ENCODE measurements at regions not wholly inside any gene's neighbourhood (a gene's known extent, or its start where the extent isn't known, plus 50 kb on each side); places are given as distances from the start of the nearest gene placed in this dataset.

GRCh38 chr11:126148317-126148716, 63.1 kb downstream of the RPUSD4 start:
- Histone ChIP-seq H3K27ac (ENCODE audit: extremely low read depth, low read depth, low read length) (no peak overlapping the region), H2AFZ (ENCODE audit: low read depth, low read length) (no peak overlapping the region), H3K4me2 (ENCODE audit: insufficient read depth, low read length) (no peak overlapping the region), H3K9ac (ENCODE audit: insufficient read depth in 1 of 2, low read depth in 2 of 2, low read length in 2 of 2) (no peak overlapping the region), H3K4me1 (replicated peaks in 1 of 2; ENCODE audit: control insufficient read depth in 2 of 2, insufficient read depth in 2 of 2, low read length in 2 of 2) (no peaks in the 10 kb centered on the region), H3K36me3 (ENCODE audit: control insufficient read depth, insufficient read depth, low read length) (no peaks in the 10 kb centered on the region), H3K27me3 (ENCODE audit: control insufficient read depth in 2 of 2, insufficient read depth in 2 of 2, low read length in 2 of 2) (peaks cover 15 to 35% of the 10 kb centered on the region in 2 experiments), H4K20me1 (replicated peaks; ENCODE audit: control insufficient read depth, insufficient read depth, low read length) (peaks cover 4% of the 10 kb centered on the region; the same call in 1 of the 2 replicates), H3K9me3 (replicated peaks; ENCODE audit: control insufficient read depth, insufficient read depth, low read depth, low read length) (no peaks in the 10 kb centered on the region), H3K79me2 (ENCODE audit: control insufficient read depth, insufficient read depth, low read length) (no peaks in the 10 kb centered on the region), H3K9me1 (ENCODE audit: control insufficient read depth, insufficient read depth, low read length) (no peaks in the 10 kb centered on the region), H3K4me3 (no peak overlapping the region)
- FAIRE-seq (no peak), ATAC-seq (no peak), DNase-seq (ENCODE audit: extremely low read depth in 1 of 4, low spot score in 3 of 4) (no peak)
- POLR2A ChIA-PET = no interaction called here
- intact Hi-C loops (cut with micrococcal nuclease) = no loop called here
- CTCF ChIA-PET (ENCODE audit: low intra/inter-chr PET ratio) = no interaction called here
- in situ Hi-C loops (cut with MboI) = no loop called here
- BruUV-seq (replicated peaks) = no TSS peak
- 0% methylated on average over 2 of the region's 2 CpGs for WGBS (ENCODE audit: insufficient coverage, low coverage, missing lambda C conversion rate)
- TF ChIP-seq, protein P1, sequence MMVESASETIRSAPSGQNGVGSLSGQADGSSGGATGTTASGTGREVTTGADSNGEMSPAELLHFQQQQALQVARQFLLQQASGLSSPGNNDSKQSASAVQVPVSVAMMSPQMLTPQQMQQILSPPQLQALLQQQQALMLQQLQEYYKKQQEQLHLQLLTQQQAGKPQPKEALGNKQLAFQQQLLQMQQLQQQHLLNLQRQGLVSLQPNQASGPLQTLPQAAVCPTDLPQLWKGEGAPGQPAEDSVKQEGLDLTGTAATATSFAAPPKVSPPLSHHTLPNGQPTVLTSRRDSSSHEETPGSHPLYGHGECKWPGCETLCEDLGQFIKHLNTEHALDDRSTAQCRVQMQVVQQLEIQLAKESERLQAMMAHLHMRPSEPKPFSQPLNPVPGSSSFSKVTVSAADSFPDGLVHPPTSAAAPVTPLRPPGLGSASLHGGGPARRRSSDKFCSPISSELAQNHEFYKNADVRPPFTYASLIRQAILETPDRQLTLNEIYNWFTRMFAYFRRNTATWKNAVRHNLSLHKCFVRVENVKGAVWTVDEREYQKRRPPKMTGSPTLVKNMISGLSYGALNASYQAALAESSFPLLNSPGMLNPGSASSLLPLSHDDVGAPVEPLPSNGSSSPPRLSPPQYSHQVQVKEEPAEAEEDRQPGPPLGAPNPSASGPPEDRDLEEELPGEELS (CRISPR knock-in tag; IDR thresholded peaks at IDR 0.05; ENCODE audit: borderline replicate concordance) = no peak
- TF ChIP-seq MYBL2 (IDR thresholded peaks at IDR 0.05; ENCODE audit: low read depth) (no peak), MYBL2 (CRISPR knock-in tag; IDR thresholded peaks at IDR 0.05; ENCODE audit: borderline replicate concordance) (no peak), HNRNPH1 (optimal IDR thresholded peaks at IDR 0.05; ENCODE audit: low read depth, low read length) (no peak), ZNF175 (CRISPR knock-in tag; IDR thresholded peaks at IDR 0.05; ENCODE audit: low read depth) (no peak), TEAD1 (CRISPR knock-in tag; IDR thresholded peaks at IDR 0.05) (no peak), NELFE (IDR thresholded peaks at IDR 0.05; ENCODE audit: insufficient read depth, insufficient read length) (no peak), ETV6 (IDR thresholded peaks at IDR 0.05; ENCODE audit: borderline replicate concordance in 1 of 2, low read depth in 2 of 2, low read length in 1 of 2) (no peak), ETV6 (CRISPR knock-in tag; IDR thresholded peaks at IDR 0.05; ENCODE audit: borderline replicate concordance) (no peak), TBL1XR1 (IDR thresholded peaks at IDR 0.05; ENCODE audit: low read length in 2 of 2) (no peak), TCF15 (CRISPR knock-in tag; IDR thresholded peaks at IDR 0.05) (no peak), POLR2A (conservative IDR thresholded peaks at IDR 0.05) (no peak), TRIM25 (IDR thresholded peaks at IDR 0.05; ENCODE audit: borderline replicate concordance) (no peak), TAL1 (IDR thresholded peaks at IDR 0.05) (no peak), CHD1 (IDR thresholded peaks at IDR 0.05; ENCODE audit: low read length) (no peak), ZBTB8A (IDR thresholded peaks at IDR 0.05; ENCODE audit: partially characterized antibody) (no peak)
- TF ChIP-seq, protein P2, sequence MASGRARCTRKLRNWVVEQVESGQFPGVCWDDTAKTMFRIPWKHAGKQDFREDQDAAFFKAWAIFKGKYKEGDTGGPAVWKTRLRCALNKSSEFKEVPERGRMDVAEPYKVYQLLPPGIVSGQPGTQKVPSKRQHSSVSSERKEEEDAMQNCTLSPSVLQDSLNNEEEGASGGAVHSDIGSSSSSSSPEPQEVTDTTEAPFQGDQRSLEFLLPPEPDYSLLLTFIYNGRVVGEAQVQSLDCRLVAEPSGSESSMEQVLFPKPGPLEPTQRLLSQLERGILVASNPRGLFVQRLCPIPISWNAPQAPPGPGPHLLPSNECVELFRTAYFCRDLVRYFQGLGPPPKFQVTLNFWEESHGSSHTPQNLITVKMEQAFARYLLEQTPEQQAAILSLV (tag; IDR thresholded peaks at IDR 0.05) = no peak
- TF ChIP-seq, protein P3, sequence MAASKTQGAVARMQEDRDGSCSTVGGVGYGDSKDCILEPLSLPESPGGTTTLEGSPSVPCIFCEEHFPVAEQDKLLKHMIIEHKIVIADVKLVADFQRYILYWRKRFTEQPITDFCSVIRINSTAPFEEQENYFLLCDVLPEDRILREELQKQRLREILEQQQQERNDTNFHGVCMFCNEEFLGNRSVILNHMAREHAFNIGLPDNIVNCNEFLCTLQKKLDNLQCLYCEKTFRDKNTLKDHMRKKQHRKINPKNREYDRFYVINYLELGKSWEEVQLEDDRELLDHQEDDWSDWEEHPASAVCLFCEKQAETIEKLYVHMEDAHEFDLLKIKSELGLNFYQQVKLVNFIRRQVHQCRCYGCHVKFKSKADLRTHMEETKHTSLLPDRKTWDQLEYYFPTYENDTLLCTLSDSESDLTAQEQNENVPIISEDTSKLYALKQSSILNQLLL (CRISPR knock-in tag; IDR thresholded peaks at IDR 0.05; ENCODE audit: borderline replicate concordance) = no peak
